A673 (cell line): ENCODE measurements at regions not wholly inside any gene's neighbourhood (a gene's known extent, or its start where the extent isn't known, plus 50 kb on each side); places are given as distances from the start of the nearest gene placed in this dataset.

ENCODE experiments used
- CTCF ChIP-seq: fragments of 300-800, 200-600 bp; sonication (generic); conservative IDR thresholded peaks from 2 replicates; pipeline ENCODE4 v1.5.1; 2017; ENCODE audit warnings: low read depth, mild to moderate bottlenecking, antibody characterized with exemption, low read length, moderate library complexity, mixed read lengths
- EZH2 ChIP-seq: fragments of 200-600 bp; sonication (generic); IDR thresholded peaks from 2 replicates; pipeline ENCODE4 v1.6.1; 2017; ENCODE audit warnings: borderline replicate concordance, low read depth, mild to moderate bottlenecking, mixed read lengths, antibody characterized with exemption, low read length; ENCODE audit not compliant: poor library complexity, severe bottlenecking

- TF ChIP-seq CTCF, result no peak
- TF ChIP-seq EZH2, result no peak
These were observed 139.3 kb upstream of the LMNTD1 start for GRCh38 chr12:25692115-25693035.
